ENCODE measurements at regions not wholly inside any gene's neighbourhood (a gene's known extent, or its start where the extent isn't known, plus 50 kb on each side); places are given as distances from the start of the nearest gene placed in this dataset.
"Not testable (repeated sequence)": the region's sequence is repeated elsewhere in the genome, so short reads cannot be mapped to it uniquely, and the experiment has no call there.

- no peaks in the 10 kb centered on the region for H3K27me3 ChIP-seq (ENCODE audit: control insufficient read depth, insufficient read depth, low read length)
- no peak overlapping the region for H3K9ac ChIP-seq (ENCODE audit: low read depth, low read length)
- H3K36me3 ChIP-seq (ENCODE audit: control insufficient read depth, insufficient read depth, low read length): no peaks in the 10 kb centered on the region
- no peaks in the 10 kb centered on the region for H3K4me1 ChIP-seq (ENCODE audit: control insufficient read depth, insufficient read depth, low read length)
- no peaks in the 10 kb centered on the region for H3K9me3 ChIP-seq (ENCODE audit: control insufficient read depth, insufficient read depth, low read length)
- H3K4me3 ChIP-seq (ENCODE audit: low read depth, low read length): no peak overlapping the region
Measured at GRCh38 chr18:4751523-4751922, 296.4 kb upstream of the DLGAP1 start.

- no peak overlapping the region for H3K4me3 ChIP-seq (ENCODE audit: low read depth, low read length)
- H3K9ac ChIP-seq (ENCODE audit: low read depth, low read length): no peak overlapping the region
- H3K36me3 ChIP-seq (ENCODE audit: control insufficient read depth, insufficient read depth, low read length): no peaks in the 10 kb centered on the region
- no peaks in the 10 kb centered on the region for H3K9me3 ChIP-seq (ENCODE audit: control insufficient read depth, insufficient read depth, low read length)
- no peaks in the 10 kb centered on the region for H3K27me3 ChIP-seq (ENCODE audit: control insufficient read depth, insufficient read depth, low read length)
- no peaks in the 10 kb centered on the region for H3K4me1 ChIP-seq (ENCODE audit: control insufficient read depth, insufficient read depth, low read length)
Measured at GRCh38 chr18:4750393-4751346, 295.6 kb upstream of the DLGAP1 start.

- Histone ChIP-seq H3K36me3 (ENCODE audit: control insufficient read depth, insufficient read depth, low read length) (no peaks in the 10 kb centered on the region), H3K4me3 (ENCODE audit: low read depth, low read length) (no peak overlapping the region), H3K27me3 (ENCODE audit: control insufficient read depth, insufficient read depth, low read length) (no peaks in the 10 kb centered on the region), H3K9me3 (ENCODE audit: control insufficient read depth, insufficient read depth, low read length) (no peaks in the 10 kb centered on the region), H3K4me1 (ENCODE audit: control insufficient read depth, insufficient read depth, low read length) (no peaks in the 10 kb centered on the region), H3K9ac (ENCODE audit: low read depth, low read length) (no peak overlapping the region)
Measured at GRCh38 chr18:4748975-4749374, 293.9 kb upstream of the DLGAP1 start.

- Histone ChIP-seq H3K9ac (ENCODE audit: low read depth, low read length) (no peak overlapping the region), H3K27me3 (ENCODE audit: control insufficient read depth, insufficient read depth, low read length) (no peaks in the 10 kb centered on the region), H3K4me1 (ENCODE audit: control insufficient read depth, insufficient read depth, low read length) (no peaks in the 10 kb centered on the region), H3K4me3 (ENCODE audit: low read depth, low read length) (no peak overlapping the region), H3K9me3 (ENCODE audit: control insufficient read depth, insufficient read depth, low read length) (no peaks in the 10 kb centered on the region), H3K36me3 (ENCODE audit: control insufficient read depth, insufficient read depth, low read length) (no peaks in the 10 kb centered on the region)
Measured at GRCh38 chr18:4734903-4735302, 279.8 kb upstream of the DLGAP1 start.

GRCh38 chr18:4734021-4734420, 278.9 kb upstream of the DLGAP1 start:
- Histone ChIP-seq H3K36me3 (ENCODE audit: control insufficient read depth, insufficient read depth, low read length) (no peaks in the 10 kb centered on the region), H3K4me3 (ENCODE audit: low read depth, low read length) (no peak overlapping the region), H3K27me3 (ENCODE audit: control insufficient read depth, insufficient read depth, low read length) (no peaks in the 10 kb centered on the region), H3K4me1 (ENCODE audit: control insufficient read depth, insufficient read depth, low read length) (no peaks in the 10 kb centered on the region), H3K9ac (ENCODE audit: low read depth, low read length) (no peak overlapping the region), H3K9me3 (ENCODE audit: control insufficient read depth, insufficient read depth, low read length) (no peaks in the 10 kb centered on the region)

- Histone ChIP-seq H3K4me1 (ENCODE audit: control insufficient read depth, insufficient read depth, low read length) (no peaks in the 10 kb centered on the region), H3K9me3 (ENCODE audit: control insufficient read depth, insufficient read depth, low read length) (no peaks in the 10 kb centered on the region), H3K36me3 (ENCODE audit: control insufficient read depth, insufficient read depth, low read length) (no peaks in the 10 kb centered on the region), H3K9ac (ENCODE audit: low read depth, low read length) (no peak overlapping the region), H3K27me3 (ENCODE audit: control insufficient read depth, insufficient read depth, low read length) (no peaks in the 10 kb centered on the region), H3K4me3 (ENCODE audit: low read depth, low read length) (no peak overlapping the region)
Measured at GRCh38 chr18:4721545-4721944, 266.4 kb upstream of the DLGAP1 start.

- no peak overlapping the region for H3K4me3 ChIP-seq (ENCODE audit: low read depth, low read length)
- H3K27me3 ChIP-seq (ENCODE audit: control insufficient read depth, insufficient read depth, low read length): no peaks in the 10 kb centered on the region
- no peaks in the 10 kb centered on the region for H3K36me3 ChIP-seq (ENCODE audit: control insufficient read depth, insufficient read depth, low read length)
- no peak overlapping the region for H3K9ac ChIP-seq (ENCODE audit: low read depth, low read length)
- H3K9me3 ChIP-seq (ENCODE audit: control insufficient read depth, insufficient read depth, low read length): no peaks in the 10 kb centered on the region
- no peaks in the 10 kb centered on the region for H3K4me1 ChIP-seq (ENCODE audit: control insufficient read depth, insufficient read depth, low read length)
Measured at GRCh38 chr18:4720518-4720917, 265.4 kb upstream of the DLGAP1 start.

GRCh38 chr18:4705894-4706293, 250.8 kb upstream of the DLGAP1 start:
- H3K27me3 ChIP-seq (ENCODE audit: control insufficient read depth, insufficient read depth, low read length): no peaks in the 10 kb centered on the region
- peaks cover 2% of the 10 kb centered on the region for H3K4me1 ChIP-seq (ENCODE audit: control insufficient read depth, insufficient read depth, low read length)
- H3K4me3 ChIP-seq (ENCODE audit: low read depth, low read length): no peak overlapping the region
- no peaks in the 10 kb centered on the region for H3K36me3 ChIP-seq (ENCODE audit: control insufficient read depth, insufficient read depth, low read length)
- H3K9me3 ChIP-seq (ENCODE audit: control insufficient read depth, insufficient read depth, low read length): no peaks in the 10 kb centered on the region
- no peak overlapping the region for H3K9ac ChIP-seq (ENCODE audit: low read depth, low read length)

GRCh38 chr18:4704781-4705180, 249.7 kb upstream of the DLGAP1 start:
- Histone ChIP-seq H3K9me3 (ENCODE audit: control insufficient read depth, insufficient read depth, low read length) (no peaks in the 10 kb centered on the region), H3K9ac (ENCODE audit: low read depth, low read length) (no peak overlapping the region), H3K4me3 (ENCODE audit: low read depth, low read length) (no peak overlapping the region), H3K27me3 (ENCODE audit: control insufficient read depth, insufficient read depth, low read length) (no peaks in the 10 kb centered on the region), H3K36me3 (ENCODE audit: control insufficient read depth, insufficient read depth, low read length) (no peaks in the 10 kb centered on the region), H3K4me1 (ENCODE audit: control insufficient read depth, insufficient read depth, low read length) (peaks cover 2% of the 10 kb centered on the region)

GRCh38 chr18:4691836-4692235, 236.7 kb upstream of the DLGAP1 start:
- Histone ChIP-seq H3K4me3 (ENCODE audit: low read depth, low read length) (no peak overlapping the region), H3K27me3 (ENCODE audit: control insufficient read depth, insufficient read depth, low read length) (no peaks in the 10 kb centered on the region), H3K9me3 (ENCODE audit: control insufficient read depth, insufficient read depth, low read length) (peaks cover 3% of the 10 kb centered on the region), H3K36me3 (ENCODE audit: control insufficient read depth, insufficient read depth, low read length) (no peaks in the 10 kb centered on the region), H3K9ac (ENCODE audit: low read depth, low read length) (no peak overlapping the region), H3K4me1 (ENCODE audit: control insufficient read depth, insufficient read depth, low read length) (no peaks in the 10 kb centered on the region)

GRCh38 chr18:4678685-4679084, 223.6 kb upstream of the DLGAP1 start:
- not testable (repeated sequence) for H3K9ac ChIP-seq (ENCODE audit: low read depth, low read length); H3K4me3 ChIP-seq (ENCODE audit: low read depth, low read length); H3K27me3 ChIP-seq (ENCODE audit: control insufficient read depth, insufficient read depth, low read length); H3K9me3 ChIP-seq (ENCODE audit: control insufficient read depth, insufficient read depth, low read length); H3K36me3 ChIP-seq (ENCODE audit: control insufficient read depth, insufficient read depth, low read length); H3K4me1 ChIP-seq (ENCODE audit: control insufficient read depth, insufficient read depth, low read length)

- H3K9me3 ChIP-seq (ENCODE audit: control insufficient read depth, insufficient read depth, low read length): no peaks in the 10 kb centered on the region
- H3K4me1 ChIP-seq (ENCODE audit: control insufficient read depth, insufficient read depth, low read length): no peaks in the 10 kb centered on the region
- H3K36me3 ChIP-seq (ENCODE audit: control insufficient read depth, insufficient read depth, low read length): no peaks in the 10 kb centered on the region
- H3K27me3 ChIP-seq (ENCODE audit: control insufficient read depth, insufficient read depth, low read length): no peaks in the 10 kb centered on the region
- H3K9ac ChIP-seq (ENCODE audit: low read depth, low read length): no peak overlapping the region
- no peak overlapping the region for H3K4me3 ChIP-seq (ENCODE audit: low read depth, low read length)
Measured at GRCh38 chr18:4677006-4677405, 221.9 kb upstream of the DLGAP1 start.
